GM23338 (cell line): ENCODE measurements at regions not wholly inside any gene's neighbourhood (a gene's known extent, or its start where the extent isn't known, plus 50 kb on each side); places are given as distances from the start of the nearest gene placed in this dataset.

Experiments
- ATAC-seq: fragments of 200-7000 bp; cut with Tn5 transposase; 3 replicates; pipeline ENCODE4 v1.9.1; 2020
- DNase-seq: peaks from one replicate; pipeline ENCODE4 v3.0.0-alpha.2; 2015; ENCODE audit warnings: low spot score
- H2AFZ ChIP-seq: fragments of 200-600 bp; sonication (generic); 2 replicates; pipeline ENCODE4 v1.8.0; 2016; ENCODE audit warnings: antibody characterized with exemption, mild to moderate bottlenecking, moderate library complexity
- H3F3A ChIP-seq: fragments of 200-600 bp; sonication (generic); replicated peaks from 2 replicates; pipeline ENCODE4 v1.8.0; 2017; ENCODE audit warnings: antibody characterized with exemption, mixed run types, low read depth
- H3K27ac ChIP-seq: fragments of 200-600 bp; sonication (generic); 2 replicates; pipeline ENCODE4 v1.6.1; 2016; ENCODE audit warnings: low read depth
- H3K27me3 ChIP-seq: fragments of 200-600 bp; sonication (generic); 2 replicates; pipeline ENCODE4 v1.8.0; 2016; ENCODE audit warnings: mild to moderate bottlenecking, mixed run types, moderate library complexity; ENCODE audit not compliant: insufficient read depth
- H3K36me3 ChIP-seq: fragments of 200-600 bp; sonication (generic); 2 replicates; pipeline ENCODE4 v1.8.0; 2016; ENCODE audit warnings: mild to moderate bottlenecking; ENCODE audit not compliant: insufficient read depth
- H3K4me1 ChIP-seq: fragments of 200-600 bp; sonication (generic); 2 replicates; pipeline ENCODE4 v1.8.0; 2016; ENCODE audit warnings: mild to moderate bottlenecking, moderate library complexity; ENCODE audit not compliant: insufficient read depth
- H3K4me2 ChIP-seq: fragments of 200-600 bp; sonication (generic); 2 replicates; pipeline ENCODE4 v1.7.1; 2017; ENCODE audit warnings: mixed run types
- H3K4me3 ChIP-seq: fragments of 200-600 bp; sonication (generic); 2 replicates; pipeline ENCODE4 v1.6.1; 2016; ENCODE audit warnings: mixed run types
- H3K79me2 ChIP-seq: fragments of 200-600 bp; sonication (generic); replicated peaks from 2 replicates; pipeline ENCODE4 v1.8.0; 2017; ENCODE audit warnings: mild to moderate bottlenecking; ENCODE audit not compliant: insufficient read depth
- H3K9me2 ChIP-seq: fragments of 200-600 bp; sonication (generic); 2 replicates; pipeline ENCODE4 v1.8.0; 2017; ENCODE audit not compliant: insufficient read depth
- H4K20me1 ChIP-seq: fragments of 200-600 bp; sonication (generic); replicated peaks from 2 replicates; pipeline ENCODE4 v1.8.0; 2017; ENCODE audit warnings: mild to moderate bottlenecking; ENCODE audit not compliant: insufficient read depth
- H3K27ac Mint-ChIP-seq: 2 replicates; pipeline ENCODE4 v1.8.0; 2020; ENCODE audit warnings: inconsistent platforms, mild to moderate bottlenecking, moderate library complexity, mixed read lengths
- H3K27me3 Mint-ChIP-seq: 3 replicates; pipeline ENCODE4 v1.8.0; 2022; ENCODE audit warnings: low read depth, mild to moderate bottlenecking, moderate library complexity, mixed read lengths, inconsistent platforms; ENCODE audit not compliant: insufficient read depth, poor library complexity
- H3K36me3 Mint-ChIP-seq: 3 replicates; pipeline ENCODE4 v1.8.0; 2021; ENCODE audit warnings: low read depth, mild to moderate bottlenecking, inconsistent platforms, moderate library complexity, mixed read lengths
- H3K4me1 Mint-ChIP-seq: 3 replicates; pipeline ENCODE4 v1.8.0; 2020; ENCODE audit warnings: mild to moderate bottlenecking, inconsistent platforms, mixed read lengths
- H3K4me3 Mint-ChIP-seq: 3 replicates; pipeline ENCODE4 v1.8.0; 2021; ENCODE audit warnings: moderate library complexity, mild to moderate bottlenecking, inconsistent platforms, mixed read lengths
- H3K9me3 Mint-ChIP-seq: 3 replicates; pipeline ENCODE4 v1.8.0; 2020; ENCODE audit warnings: moderate library complexity, mild to moderate bottlenecking, inconsistent platforms, mixed read lengths
- CREB1 ChIP-seq: fragments of 250-450 bp; sonication (Bioruptor Pico); IDR thresholded peaks from 2 replicates; pipeline ENCODE4 v1.5.0; 2020; ENCODE audit warnings: low read depth, mild to moderate bottlenecking, moderate library complexity
- EZH2 ChIP-seq: fragments of 200-600 bp; sonication (generic); IDR thresholded peaks from one replicate; pipeline ENCODE4 v1.8.0; 2017; ENCODE audit warnings: antibody characterized with exemption, mild to moderate bottlenecking, low read depth; ENCODE audit not compliant: unreplicated experiment
- JUNB ChIP-seq: IDR thresholded peaks from one replicate; pipeline ENCODE4 v1.6.1; 2016; ENCODE audit warnings: antibody characterized with exemption; ENCODE audit not compliant: unreplicated experiment
- NANOG ChIP-seq: IDR thresholded peaks from 2 replicates; pipeline ENCODE4 v1.6.1; 2016; ENCODE audit warnings: antibody characterized with exemption, borderline replicate concordance
- POLR2AphosphoS5 ChIP-seq: IDR thresholded peaks from 2 replicates; pipeline ENCODE4 v1.6.1; 2016; ENCODE audit warnings: antibody characterized with exemption, low read depth
- ZNF114 ChIP-seq: fragments of 250-450 bp; sonication (Bioruptor Pico); IDR thresholded peaks from 2 replicates; pipeline ENCODE4 v1.5.0; 2020; ENCODE audit warnings: mild to moderate bottlenecking, moderate library complexity
- ZNF331 ChIP-seq: fragments of 250-450 bp; sonication (Bioruptor Pico); IDR thresholded peaks from 2 replicates; pipeline ENCODE4 v1.5.0; 2020; ENCODE audit warnings: low read depth, mild to moderate bottlenecking, moderate library complexity
- TF ChIP-seq, protein P1 (sequence below): fragments of 250-450 bp; sonication (Bioruptor Pico); IDR thresholded peaks from 2 replicates; pipeline ENCODE4 v1.5.0; 2020; ENCODE audit warnings: mild to moderate bottlenecking, moderate library complexity
- TF ChIP-seq, protein P2 (sequence below), 2 experiments: fragments of 200-600 bp in 1 of 2; sonication (generic) in 1 of 2; conservative IDR thresholded peaks; 2 replicates each; pipeline versions ENCODE4 v1.5.1 to v1.6.1; 2016 to 2017; ENCODE audit warnings: antibody characterized with exemption in 2 of 2, low read depth in 2 of 2, mild to moderate bottlenecking in 2 of 2, moderate library complexity in 1 of 2
- TF ChIP-seq, protein P3 (sequence below): IDR thresholded peaks from one replicate; pipeline ENCODE4 v1.6.1; 2018; ENCODE audit warnings: antibody characterized with exemption; ENCODE audit not compliant: unreplicated experiment

DNA sequence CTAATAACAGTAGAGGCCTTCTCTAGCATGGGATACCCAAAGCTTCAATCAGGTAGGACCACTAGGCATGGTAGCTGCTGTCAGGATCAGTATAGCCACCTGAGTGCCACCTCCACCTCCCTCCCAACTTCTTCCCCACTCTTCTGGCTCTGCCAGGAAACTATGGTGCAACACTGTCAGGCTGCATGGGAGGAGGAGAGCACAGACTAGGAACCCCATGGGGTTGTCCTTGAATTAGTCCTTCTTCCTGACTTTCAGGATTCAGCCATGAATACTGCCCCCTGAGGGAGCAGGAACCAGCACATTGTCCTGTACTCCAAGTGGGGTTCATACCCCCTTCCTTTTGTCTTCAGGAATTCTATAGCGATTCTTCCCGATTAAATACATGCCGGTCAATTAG lies 340.8 kb upstream of the ONECUT1 start (continued):
- TF ChIP-seq, protein P1, sequence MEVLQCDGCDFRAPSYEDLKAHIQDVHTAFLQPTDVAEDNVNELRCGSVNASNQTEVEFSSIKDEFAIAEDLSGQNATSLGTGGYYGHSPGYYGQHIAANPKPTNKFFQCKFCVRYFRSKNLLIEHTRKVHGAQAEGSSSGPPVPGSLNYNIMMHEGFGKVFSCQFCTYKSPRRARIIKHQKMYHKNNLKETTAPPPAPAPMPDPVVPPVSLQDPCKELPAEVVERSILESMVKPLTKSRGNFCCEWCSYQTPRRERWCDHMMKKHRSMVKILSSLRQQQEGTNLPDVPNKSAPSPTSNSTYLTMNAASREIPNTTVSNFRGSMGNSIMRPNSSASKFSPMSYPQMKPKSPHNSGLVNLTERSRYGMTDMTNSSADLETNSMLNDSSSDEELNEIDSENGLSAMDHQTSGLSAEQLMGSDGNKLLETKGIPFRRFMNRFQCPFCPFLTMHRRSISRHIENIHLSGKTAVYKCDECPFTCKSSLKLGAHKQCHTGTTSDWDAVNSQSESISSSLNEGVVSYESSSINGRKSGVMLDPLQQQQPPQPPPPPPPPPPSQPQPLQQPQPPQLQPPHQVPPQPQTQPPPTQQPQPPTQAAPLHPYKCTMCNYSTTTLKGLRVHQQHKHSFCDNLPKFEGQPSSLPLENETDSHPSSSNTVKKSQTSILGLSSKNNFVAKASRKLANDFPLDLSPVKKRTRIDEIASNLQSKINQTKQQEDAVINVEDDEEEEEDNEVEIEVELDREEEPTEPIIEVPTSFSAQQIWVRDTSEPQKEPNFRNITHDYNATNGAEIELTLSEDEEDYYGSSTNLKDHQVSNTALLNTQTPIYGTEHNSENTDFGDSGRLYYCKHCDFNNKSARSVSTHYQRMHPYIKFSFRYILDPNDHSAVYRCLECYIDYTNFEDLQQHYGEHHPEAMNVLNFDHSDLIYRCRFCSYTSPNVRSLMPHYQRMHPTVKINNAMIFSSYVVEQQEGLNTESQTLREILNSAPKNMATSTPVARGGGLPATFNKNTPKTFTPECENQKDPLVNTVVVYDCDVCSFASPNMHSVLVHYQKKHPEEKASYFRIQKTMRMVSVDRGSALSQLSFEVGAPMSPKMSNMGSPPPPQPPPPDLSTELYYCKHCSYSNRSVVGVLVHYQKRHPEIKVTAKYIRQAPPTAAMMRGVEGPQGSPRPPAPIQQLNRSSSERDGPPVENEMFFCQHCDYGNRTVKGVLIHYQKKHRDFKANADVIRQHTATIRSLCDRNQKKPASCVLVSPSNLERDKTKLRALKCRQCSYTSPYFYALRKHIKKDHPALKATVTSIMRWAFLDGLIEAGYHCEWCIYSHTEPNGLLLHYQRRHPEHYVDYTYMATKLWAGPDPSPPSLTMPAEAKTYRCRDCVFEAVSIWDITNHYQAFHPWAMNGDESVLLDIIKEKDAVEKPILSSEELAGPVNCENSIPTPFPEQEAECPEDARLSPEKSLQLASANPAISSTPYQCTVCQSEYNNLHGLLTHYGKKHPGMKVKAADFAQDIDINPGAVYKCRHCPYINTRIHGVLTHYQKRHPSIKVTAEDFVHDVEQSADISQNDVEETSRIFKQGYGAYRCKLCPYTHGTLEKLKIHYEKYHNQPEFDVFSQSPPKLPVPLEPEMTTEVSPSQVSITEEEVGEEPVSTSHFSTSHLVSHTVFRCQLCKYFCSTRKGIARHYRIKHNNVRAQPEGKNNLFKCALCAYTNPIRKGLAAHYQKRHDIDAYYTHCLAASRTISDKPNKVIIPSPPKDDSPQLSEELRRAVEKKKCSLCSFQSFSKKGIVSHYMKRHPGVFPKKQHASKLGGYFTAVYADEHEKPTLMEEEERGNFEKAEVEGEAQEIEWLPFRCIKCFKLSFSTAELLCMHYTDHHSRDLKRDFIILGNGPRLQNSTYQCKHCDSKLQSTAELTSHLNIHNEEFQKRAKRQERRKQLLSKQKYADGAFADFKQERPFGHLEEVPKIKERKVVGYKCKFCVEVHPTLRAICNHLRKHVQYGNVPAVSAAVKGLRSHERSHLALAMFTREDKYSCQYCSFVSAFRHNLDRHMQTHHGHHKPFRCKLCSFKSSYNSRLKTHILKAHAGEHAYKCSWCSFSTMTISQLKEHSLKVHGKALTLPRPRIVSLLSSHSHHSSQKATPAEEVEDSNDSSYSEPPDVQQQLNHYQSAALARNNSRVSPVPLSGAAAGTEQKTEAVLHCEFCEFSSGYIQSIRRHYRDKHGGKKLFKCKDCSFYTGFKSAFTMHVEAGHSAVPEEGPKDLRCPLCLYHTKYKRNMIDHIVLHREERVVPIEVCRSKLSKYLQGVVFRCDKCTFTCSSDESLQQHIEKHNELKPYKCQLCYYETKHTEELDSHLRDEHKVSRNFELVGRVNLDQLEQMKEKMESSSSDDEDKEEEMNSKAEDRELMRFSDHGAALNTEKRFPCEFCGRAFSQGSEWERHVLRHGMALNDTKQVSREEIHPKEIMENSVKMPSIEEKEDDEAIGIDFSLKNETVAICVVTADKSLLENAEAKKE (CRISPR knock-in tag): no peak; the same call in 1 of the 2 replicates
- TF ChIP-seq JUNB: no peak

DNA sequence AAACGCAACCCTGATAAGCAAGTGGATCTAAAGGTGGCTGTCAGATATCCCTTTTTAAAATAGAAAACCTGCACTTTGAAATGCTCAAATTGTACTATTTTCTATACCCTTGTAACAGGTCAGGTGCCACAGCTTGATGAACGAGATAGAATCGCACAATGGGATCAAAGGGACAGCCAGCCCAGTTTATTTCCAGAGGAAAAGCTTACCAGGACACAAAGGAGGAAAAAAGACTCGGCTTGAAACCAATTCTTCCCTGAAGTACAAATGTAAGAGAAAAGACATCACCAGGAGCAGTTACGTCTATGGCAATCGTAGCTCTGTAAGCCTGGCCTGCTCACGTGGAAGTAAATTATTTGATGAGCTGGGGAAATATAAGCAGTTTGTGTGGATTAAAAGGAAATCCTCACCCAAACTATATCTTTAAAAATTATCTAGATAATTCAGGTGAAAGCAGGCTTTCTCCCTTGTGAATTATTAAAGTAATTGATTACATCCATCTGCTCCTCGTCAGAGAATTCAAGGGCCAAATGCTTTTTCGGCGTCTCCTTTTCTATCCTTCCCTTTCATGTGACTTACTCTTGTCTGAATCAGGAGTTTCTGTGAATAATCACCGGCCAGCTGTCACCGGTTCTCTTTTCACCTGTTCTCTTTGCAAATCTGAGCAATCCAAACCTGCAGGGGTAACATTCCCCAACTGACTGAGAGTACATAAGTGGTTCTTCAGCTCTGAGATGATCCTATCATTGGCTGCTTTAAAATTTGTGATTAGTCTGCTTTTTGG lies 339.2 kb upstream of the ONECUT1 start:
- H3K9me3 Mint-ChIP-seq: no peaks in the 10 kb centered on the region
- no peak overlapping the region for H3K4me3 ChIP-seq
- no peaks in the 10 kb centered on the region for H3K9me2 ChIP-seq
- H3K79me2 ChIP-seq: no peaks in the 10 kb centered on the region
- no peaks in the 10 kb centered on the region for H3F3A ChIP-seq
- H3K36me3 Mint-ChIP-seq: no peaks in the 10 kb centered on the region
- DNase-seq: no peak
- H3K27me3 ChIP-seq: no peaks in the 10 kb centered on the region
- no peak overlapping the region for H3K4me3 Mint-ChIP-seq
- H3K27me3 Mint-ChIP-seq: peaks cover 3% of the 10 kb centered on the region
- no peak overlapping the region for H3K4me2 ChIP-seq
- H3K36me3 ChIP-seq: no peaks in the 10 kb centered on the region
- ATAC-seq: peak; percentile 45; the same call in 1 of the 3 replicates
- H4K20me1 ChIP-seq: no peaks in the 10 kb centered on the region
- 0 out of 2 replicates have a peak overlapping the region, but pooled peaks have one; percentile 25 for H3K27ac Mint-ChIP-seq
- H2AFZ ChIP-seq: no peak overlapping the region
- H3K4me1 ChIP-seq: no peaks in the 10 kb centered on the region
- H3K27ac ChIP-seq: no peak overlapping the region
- peaks cover 29% of the 10 kb centered on the region for H3K4me1 Mint-ChIP-seq
- TF ChIP-seq JUNB (no peak), ZNF114 (CRISPR knock-in tag) (no peak), NANOG (no peak), POLR2AphosphoS5 (no peak), EZH2 (no peak), ZNF331 (CRISPR knock-in tag) (no peak), CREB1 (CRISPR knock-in tag) (no peak)
- TF ChIP-seq, protein P2, sequence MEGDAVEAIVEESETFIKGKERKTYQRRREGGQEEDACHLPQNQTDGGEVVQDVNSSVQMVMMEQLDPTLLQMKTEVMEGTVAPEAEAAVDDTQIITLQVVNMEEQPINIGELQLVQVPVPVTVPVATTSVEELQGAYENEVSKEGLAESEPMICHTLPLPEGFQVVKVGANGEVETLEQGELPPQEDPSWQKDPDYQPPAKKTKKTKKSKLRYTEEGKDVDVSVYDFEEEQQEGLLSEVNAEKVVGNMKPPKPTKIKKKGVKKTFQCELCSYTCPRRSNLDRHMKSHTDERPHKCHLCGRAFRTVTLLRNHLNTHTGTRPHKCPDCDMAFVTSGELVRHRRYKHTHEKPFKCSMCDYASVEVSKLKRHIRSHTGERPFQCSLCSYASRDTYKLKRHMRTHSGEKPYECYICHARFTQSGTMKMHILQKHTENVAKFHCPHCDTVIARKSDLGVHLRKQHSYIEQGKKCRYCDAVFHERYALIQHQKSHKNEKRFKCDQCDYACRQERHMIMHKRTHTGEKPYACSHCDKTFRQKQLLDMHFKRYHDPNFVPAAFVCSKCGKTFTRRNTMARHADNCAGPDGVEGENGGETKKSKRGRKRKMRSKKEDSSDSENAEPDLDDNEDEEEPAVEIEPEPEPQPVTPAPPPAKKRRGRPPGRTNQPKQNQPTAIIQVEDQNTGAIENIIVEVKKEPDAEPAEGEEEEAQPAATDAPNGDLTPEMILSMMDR (conservative IDR thresholded peaks at IDR 0.05; ENCODE audit: low read depth in 2 of 2): no peak
- TF ChIP-seq, protein P3, sequence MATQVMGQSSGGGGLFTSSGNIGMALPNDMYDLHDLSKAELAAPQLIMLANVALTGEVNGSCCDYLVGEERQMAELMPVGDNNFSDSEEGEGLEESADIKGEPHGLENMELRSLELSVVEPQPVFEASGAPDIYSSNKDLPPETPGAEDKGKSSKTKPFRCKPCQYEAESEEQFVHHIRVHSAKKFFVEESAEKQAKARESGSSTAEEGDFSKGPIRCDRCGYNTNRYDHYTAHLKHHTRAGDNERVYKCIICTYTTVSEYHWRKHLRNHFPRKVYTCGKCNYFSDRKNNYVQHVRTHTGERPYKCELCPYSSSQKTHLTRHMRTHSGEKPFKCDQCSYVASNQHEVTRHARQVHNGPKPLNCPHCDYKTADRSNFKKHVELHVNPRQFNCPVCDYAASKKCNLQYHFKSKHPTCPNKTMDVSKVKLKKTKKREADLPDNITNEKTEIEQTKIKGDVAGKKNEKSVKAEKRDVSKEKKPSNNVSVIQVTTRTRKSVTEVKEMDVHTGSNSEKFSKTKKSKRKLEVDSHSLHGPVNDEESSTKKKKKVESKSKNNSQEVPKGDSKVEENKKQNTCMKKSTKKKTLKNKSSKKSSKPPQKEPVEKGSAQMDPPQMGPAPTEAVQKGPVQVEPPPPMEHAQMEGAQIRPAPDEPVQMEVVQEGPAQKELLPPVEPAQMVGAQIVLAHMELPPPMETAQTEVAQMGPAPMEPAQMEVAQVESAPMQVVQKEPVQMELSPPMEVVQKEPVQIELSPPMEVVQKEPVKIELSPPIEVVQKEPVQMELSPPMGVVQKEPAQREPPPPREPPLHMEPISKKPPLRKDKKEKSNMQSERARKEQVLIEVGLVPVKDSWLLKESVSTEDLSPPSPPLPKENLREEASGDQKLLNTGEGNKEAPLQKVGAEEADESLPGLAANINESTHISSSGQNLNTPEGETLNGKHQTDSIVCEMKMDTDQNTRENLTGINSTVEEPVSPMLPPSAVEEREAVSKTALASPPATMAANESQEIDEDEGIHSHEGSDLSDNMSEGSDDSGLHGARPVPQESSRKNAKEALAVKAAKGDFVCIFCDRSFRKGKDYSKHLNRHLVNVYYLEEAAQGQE: no peak
